ENCODE measurements at regions not wholly inside any gene's neighbourhood (a gene's known extent, or its start where the extent isn't known, plus 50 kb on each side); places are given as distances from the start of the nearest gene placed in this dataset.

DNA sequence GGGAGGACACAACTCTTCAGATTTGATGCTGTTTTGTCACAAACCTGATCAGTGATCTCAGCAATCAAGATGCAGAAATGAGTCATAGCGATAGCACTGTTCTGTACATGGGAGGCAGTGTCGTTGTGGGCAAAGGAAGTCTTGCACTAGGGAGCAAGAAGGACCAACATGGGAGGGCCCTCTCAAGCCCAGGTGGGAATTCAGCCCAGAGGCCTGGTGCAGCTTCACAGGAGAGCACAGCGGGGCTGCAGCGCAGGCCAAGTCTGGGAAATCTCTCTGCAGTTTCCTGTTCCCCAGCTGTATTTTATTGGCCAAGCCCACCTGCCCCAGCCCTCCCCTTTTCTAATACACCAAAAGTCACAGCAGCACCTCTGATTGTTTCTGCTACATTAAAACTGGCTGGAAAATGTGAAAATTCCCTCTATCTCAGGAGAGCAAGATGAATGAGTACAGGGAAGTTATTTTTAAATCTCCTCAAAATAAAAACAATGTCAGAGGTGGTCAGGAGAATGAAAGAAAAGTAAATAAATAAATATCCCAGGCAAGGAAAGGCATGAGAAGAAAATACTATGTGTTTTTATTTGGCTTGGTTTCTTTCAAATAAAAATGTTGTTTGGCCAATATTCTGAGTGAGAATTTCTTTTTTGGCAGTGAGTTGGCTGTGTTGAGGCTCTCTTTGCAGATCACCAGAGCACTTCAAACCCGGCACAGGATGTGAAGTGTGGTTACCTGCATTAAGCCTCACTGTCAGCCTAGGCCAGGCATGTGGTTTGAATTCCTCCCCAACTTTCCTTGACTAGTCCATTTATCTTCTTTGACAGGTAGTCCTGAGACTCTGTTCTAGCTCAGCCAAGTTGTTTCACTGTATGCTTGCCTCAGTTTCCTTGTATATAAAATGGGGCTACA is 422.1 kb downstream of the PLPP3 start:
- TF ChIP-seq, protein P1, sequence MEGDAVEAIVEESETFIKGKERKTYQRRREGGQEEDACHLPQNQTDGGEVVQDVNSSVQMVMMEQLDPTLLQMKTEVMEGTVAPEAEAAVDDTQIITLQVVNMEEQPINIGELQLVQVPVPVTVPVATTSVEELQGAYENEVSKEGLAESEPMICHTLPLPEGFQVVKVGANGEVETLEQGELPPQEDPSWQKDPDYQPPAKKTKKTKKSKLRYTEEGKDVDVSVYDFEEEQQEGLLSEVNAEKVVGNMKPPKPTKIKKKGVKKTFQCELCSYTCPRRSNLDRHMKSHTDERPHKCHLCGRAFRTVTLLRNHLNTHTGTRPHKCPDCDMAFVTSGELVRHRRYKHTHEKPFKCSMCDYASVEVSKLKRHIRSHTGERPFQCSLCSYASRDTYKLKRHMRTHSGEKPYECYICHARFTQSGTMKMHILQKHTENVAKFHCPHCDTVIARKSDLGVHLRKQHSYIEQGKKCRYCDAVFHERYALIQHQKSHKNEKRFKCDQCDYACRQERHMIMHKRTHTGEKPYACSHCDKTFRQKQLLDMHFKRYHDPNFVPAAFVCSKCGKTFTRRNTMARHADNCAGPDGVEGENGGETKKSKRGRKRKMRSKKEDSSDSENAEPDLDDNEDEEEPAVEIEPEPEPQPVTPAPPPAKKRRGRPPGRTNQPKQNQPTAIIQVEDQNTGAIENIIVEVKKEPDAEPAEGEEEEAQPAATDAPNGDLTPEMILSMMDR (IDR thresholded peaks at IDR 0.05), result no peak
- TF ChIP-seq POLR2AphosphoS5 (IDR thresholded peaks at IDR 0.05) (no peak), POLR2A (IDR thresholded peaks at IDR 0.05) (no peak)

Data from suprapubic skin (tissue), 4 donors.